Pancreas (tissue), 10 donors: ENCODE measurements at regions not wholly inside any gene's neighbourhood (a gene's known extent, or its start where the extent isn't known, plus 50 kb on each side); places are given as distances from the start of the nearest gene placed in this dataset.

Experiments
- ATAC-seq, 4 donors: fragments of 200-7000 bp; cut with Tn5 transposase; one replicate each; pipeline versions ENCODE4 v1.8.0 to v1.9.1; 2020; ENCODE audit warnings: mild to moderate bottlenecking in 4 of 4, moderate library complexity in 4 of 4
- DNase-seq, 6 donors: peaks; one replicate each; pipeline ENCODE4 v3.0.0-alpha.2; 2020
- FAIRE-seq: peaks from 2 replicates; lab custom pipeline; 2012; peaks lifted over from hg19 to GRCh38; lab: Jason Lieb, UNC
- H3K27ac ChIP-seq, 4 donors: fragments of 200-600 bp; sonication (generic); 1 replicate in 3 of 4; 2 replicates in 1 of 4; pipeline versions ENCODE4 v1.5.0 to v1.8.0; 2020
- H3K27me3 ChIP-seq, 4 donors: fragments of 200-600 bp; one replicate each; pipeline ENCODE4 v1.8.0; 2021
- H3K36me3 ChIP-seq, 3 donors: fragments of 200-600 bp; sonication (generic) in 1 of 3; one replicate each; pipeline versions ENCODE4 v1.5.0 to v1.8.0; 2020 to 2021
- H3K4me1 ChIP-seq, 3 donors: fragments of 200-600 bp; one replicate each; pipeline ENCODE4 v1.8.0; 2021
- H3K4me3 ChIP-seq, 4 donors: fragments of 200-600 bp; sonication (generic) in 2 of 4; one replicate each; pipeline versions ENCODE4 v1.5.0 to v1.8.0; 2020 to 2021
- H3K9me3 ChIP-seq, 4 donors: fragments of 200-600 bp; one replicate each; pipeline ENCODE4 v1.8.0; 2021
- CTCF ChIP-seq, 4 donors: fragments of 200-600 bp; sonication (generic) in 3 of 4; IDR thresholded peaks; one replicate each; pipeline versions ENCODE4 v1.5.0 to v1.8.0; 2021; ENCODE audit warnings: antibody characterized with exemption in 4 of 4
- WGBS, 2 donors: extraction: QIAGEN DNeasy Blood & Tissue Kit; methylation state at CpG; one replicate each; pipeline ENCODE4 v1.1.7; 2013; 5-methylcytosine and 5-hydroxymethylcytosine counted together
- intact Hi-C, 3 donors: fragments of 100-400 bp; cut with DNase I; formaldehyde crosslinking; loops; one replicate each; pipeline versions ENCODE4 v1.11.1 to v1.14.2; 2022
- donor health status: healthy with polysubstance abuse.
- donor health status: DM: no; HTN: no; CAD: no; lungs with moderate emphysema.
- donor health status: DM: no; HTN: no; CAD: no.
- donor health status: control.
- donor health status: control.
- donor health status: Bipolar disorder and iron deficiency.
- donor health status: DM: yes; HTN: yes; CAD: no.
- donor health status: DM: no; HTN: no; CAD: no.
- donor health status: DM: no; HTN: no; CAD: no.
- donor health status: DM: yes; HTN: yes; CAD: no.

DNA sequence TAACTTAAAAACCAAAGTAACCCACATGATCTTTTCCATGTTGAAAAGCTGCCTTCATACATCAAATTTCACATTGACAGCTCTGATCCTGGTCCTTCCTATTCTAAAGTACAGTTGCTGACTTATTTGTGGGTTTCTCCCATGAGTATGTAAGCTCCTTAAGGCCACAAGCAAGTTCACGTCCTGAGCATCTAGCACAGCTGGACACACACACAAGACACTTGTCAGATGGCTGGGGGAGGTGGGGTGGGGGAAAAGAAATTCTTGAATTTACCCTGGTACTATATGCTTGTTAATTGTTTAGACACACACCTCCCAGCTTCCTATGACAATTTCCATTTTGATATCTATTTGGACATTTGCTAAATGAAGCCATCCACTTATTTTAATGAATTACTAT lies 162.8 kb downstream of the ZIC5 start:
- no peak for TF ChIP-seq CTCF (IDR thresholded peaks at IDR 0.05)
- Histone ChIP-seq H3K27ac (no peak overlapping the region), H3K9me3 (no peaks in the 10 kb centered on the region), H3K4me1 (no peaks in the 10 kb centered on the region), H3K27me3 (no peaks in the 10 kb centered on the region), H3K36me3 (no peaks in the 10 kb centered on the region), H3K4me3 (no peak overlapping the region)
- intact Hi-C loops = no loop called here
- DNase-seq (no peak), ATAC-seq (no peak), FAIRE-seq (no peak)
- 34 to 62% methylated on average over 1 of the region's 1 CpG for WGBS, 2 donors

DNA sequence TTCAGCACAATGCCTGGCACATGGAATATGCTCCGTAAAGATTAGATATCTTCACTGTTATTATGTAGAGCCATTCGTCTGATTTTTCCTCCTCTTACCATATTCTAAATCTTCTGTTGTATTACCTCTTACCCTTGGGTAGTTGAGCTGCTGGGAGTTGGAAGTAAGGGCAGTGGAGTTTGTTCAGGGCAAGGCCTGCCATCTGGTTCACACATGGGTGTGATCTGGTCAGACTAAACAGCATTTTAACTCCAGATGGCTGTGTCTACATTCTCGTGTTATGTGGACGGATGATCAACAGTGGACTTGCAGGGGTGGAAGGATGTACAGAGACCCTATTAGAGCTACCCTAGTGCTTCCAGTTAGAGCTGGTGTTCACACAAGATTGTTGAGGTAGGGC lies 164.9 kb downstream of the ZIC5 start:
- WGBS, 2 donors = 76% methylated on average over 4 of the region's 4 CpGs
- FAIRE-seq = no peak

GRCh38 chr13:99805361-99805760 lies 166.2 kb downstream of the ZIC5 start:
- FAIRE-seq (no peak), DNase-seq (no peak), ATAC-seq (no peak)
- H3K27me3 ChIP-seq = no peaks in the 10 kb centered on the region
- no peaks in the 10 kb centered on the region for H3K4me1 ChIP-seq
- no peaks in the 10 kb centered on the region for H3K9me3 ChIP-seq
- no peaks in the 10 kb centered on the region for H3K36me3 ChIP-seq
- WGBS, 2 donors = 69 to 79% methylated on average over 7 of the region's 7 CpGs
- intact Hi-C loops = no loop called here
- H3K27ac ChIP-seq = no peak overlapping the region
- no peak for TF ChIP-seq CTCF (IDR thresholded peaks at IDR 0.05)
- H3K4me3 ChIP-seq = no peak overlapping the region

More for the DNA sequence above, 164.9 kb downstream of the ZIC5 start:
- Histone ChIP-seq H3K4me3 (no peak overlapping the region), H3K9me3 (no peaks in the 10 kb centered on the region), H3K27ac (no peak overlapping the region), H3K36me3 (no peaks in the 10 kb centered on the region), H3K4me1 (no peaks in the 10 kb centered on the region), H3K27me3 (no peaks in the 10 kb centered on the region)
- TF ChIP-seq CTCF (IDR thresholded peaks at IDR 0.05) = no peak
- intact Hi-C loops = no loop called here
- ATAC-seq (no peak), DNase-seq (no peak)

GRCh38 chr13:99803141-99803540 lies 168.4 kb downstream of the ZIC5 start:
- H3K9me3 ChIP-seq = no peaks in the 10 kb centered on the region
- no peaks in the 10 kb centered on the region for H3K36me3 ChIP-seq
- FAIRE-seq (no peak), ATAC-seq (no peak), DNase-seq (no peak)
- no peak overlapping the region for H3K4me3 ChIP-seq
- no peaks in the 10 kb centered on the region for H3K4me1 ChIP-seq
- no peak overlapping the region for H3K27ac ChIP-seq
- no peak for TF ChIP-seq CTCF (IDR thresholded peaks at IDR 0.05)
- intact Hi-C loops = no loop called here
- H3K27me3 ChIP-seq = no peaks in the 10 kb centered on the region
- 92 to 93% methylated on average over 3 of the region's 3 CpGs for WGBS, 2 donors

GRCh38 chr13:99802416-99802815 lies 169.2 kb downstream of the ZIC5 start:
- no peak for FAIRE-seq
- DNase-seq = no peak
- Histone ChIP-seq H3K4me1 (no peaks in the 10 kb centered on the region), H3K4me3 (no peak overlapping the region), H3K27ac (no peak overlapping the region), H3K27me3 (no peaks in the 10 kb centered on the region), H3K9me3 (no peaks in the 10 kb centered on the region), H3K36me3 (no peaks in the 10 kb centered on the region)
- ATAC-seq = no peak
- no peak for TF ChIP-seq CTCF (IDR thresholded peaks at IDR 0.05)
- intact Hi-C loops = no loop called here
